Endothelial cell of umbilical vein (primary cell): ENCODE measurements at regions not wholly inside any gene's neighbourhood (a gene's known extent, or its start where the extent isn't known, plus 50 kb on each side); places are given as distances from the start of the nearest gene placed in this dataset.

Experiments
- BruUV-seq: library from RNA; stranded (reverse); fragments of 400-500 nt; replicated peaks from 2 replicates; lab custom pipeline; 2021; lab: Mats Ljungman, UMichigan
- CTCF ChIA-PET: fragments of 300-600, 350-600 bp; sonication (Branson Sonifier 250); formaldehyde crosslinking; loops from one replicate; lab custom pipeline; 2021; ENCODE audit warnings: antibody characterized with exemption, inconsistent platforms; lab: Charles Lee
- POLR2A ChIA-PET: fragments of 300-600, 350-600 bp; sonication (Branson Sonifier 250); formaldehyde crosslinking; loops from one replicate; lab custom pipeline; 2021; ENCODE audit warnings: antibody characterized with exemption, inconsistent platforms; lab: Charles Lee
- DNase-seq: peaks from one replicate; pipeline ENCODE4 v3.0.0-alpha.2; 2011; ENCODE audit warnings: low read depth, low spot score
- FAIRE-seq: peaks from 2 replicates; lab custom pipeline; 2011; peaks lifted over from hg19 to GRCh38; lab: Jason Lieb, UNC
- H2AFZ ChIP-seq: 2 replicates; pipeline ENCODE4 v1.6.0; 2012; ENCODE audit warnings: low read depth, low read length, control low read depth, inconsistent platforms
- H3K27ac ChIP-seq: 2 replicates; pipeline ENCODE4 v1.5.1; 2011; ENCODE audit warnings: low read depth, mild to moderate bottlenecking, control low read depth, low read length, moderate library complexity; ENCODE audit not compliant: insufficient read depth
- H3K27me3 ChIP-seq, 2 experiments: 2 replicates each; pipeline versions ENCODE4 v1.6.0 to v1.6.1; 2011; ENCODE audit warnings: low read length in 2 of 2, mixed read lengths in 1 of 2; ENCODE audit not compliant: control insufficient read depth in 2 of 2, insufficient read depth in 2 of 2
- H3K36me3 ChIP-seq, 2 experiments: 2 replicates in 1 of 2; 3 replicates in 1 of 2; pipeline ENCODE4 v1.5.1; 2011; ENCODE audit warnings: low read length in 2 of 2, mild to moderate bottlenecking in 1 of 2, moderate library complexity in 1 of 2; ENCODE audit not compliant: control insufficient read depth in 2 of 2, insufficient read depth in 2 of 2; ENCODE audit errors: extremely low read depth in 1 of 2
- H3K4me1 ChIP-seq: 3 replicates; pipeline ENCODE4 v1.5.1; 2011; ENCODE audit warnings: mild to moderate bottlenecking, low read length; ENCODE audit not compliant: control insufficient read depth, insufficient read depth; ENCODE audit errors: extremely low read depth
- H3K4me2 ChIP-seq: 2 replicates; pipeline ENCODE4 v1.6.1; 2011; ENCODE audit warnings: low read length, control low read depth, mixed read lengths; ENCODE audit not compliant: insufficient read depth
- H3K4me3 ChIP-seq, 3 experiments: fragments of 200-600 bp in 1 of 3; sonication (generic), shearing (Covaris generic) in 1 of 3; replicated peaks in 1 of 3; 2 replicates each; pipeline ENCODE4 v1.5.1; 2011 to 2016; ENCODE audit warnings: control low read depth in 3 of 3, low read length in 3 of 3, mild to moderate bottlenecking in 2 of 3, inconsistent platforms in 1 of 3, low read depth in 1 of 3, moderate library complexity in 1 of 3; ENCODE audit not compliant: insufficient read depth in 1 of 3
- H3K79me2 ChIP-seq: 2 replicates; pipeline ENCODE4 v1.6.0; 2012; ENCODE audit warnings: low read length, inconsistent platforms; ENCODE audit not compliant: control insufficient read depth, insufficient read depth
- H3K9ac ChIP-seq: replicated peaks from 2 replicates; pipeline ENCODE3; 2011; ENCODE audit warnings: low read length, control low read depth; ENCODE audit not compliant: insufficient read depth; ENCODE audit errors: extremely low read depth
- H3K9me1 ChIP-seq: replicated peaks from 3 replicates; pipeline ENCODE4 v1.6.0; 2011; ENCODE audit warnings: mild to moderate bottlenecking, low read length; ENCODE audit not compliant: control insufficient read depth, insufficient read depth; ENCODE audit errors: extremely low read depth
- H3K9me3 ChIP-seq: replicated peaks from 2 replicates; pipeline ENCODE4 v1.5.1; 2012; ENCODE audit warnings: low read length, inconsistent platforms; ENCODE audit not compliant: control insufficient read depth, insufficient read depth
- H4K20me1 ChIP-seq: replicated peaks from 2 replicates; pipeline ENCODE3; 2011; ENCODE audit warnings: mild to moderate bottlenecking, low read length; ENCODE audit not compliant: control insufficient read depth, insufficient read depth; ENCODE audit errors: extremely low read depth
- CTCF ChIP-seq, 2 donors: IDR thresholded peaks; 1 replicate in 1 of 2; 2 replicates in 1 of 2; pipeline ENCODE4 v1.5.1; 2011; ENCODE audit warnings: low read length in 2 of 2, mild to moderate bottlenecking in 2 of 2, moderate library complexity in 2 of 2, control low read depth in 1 of 2, inconsistent platforms in 1 of 2, low read depth in 1 of 2; ENCODE audit not compliant: insufficient read depth in 1 of 2; ENCODE audit errors: extremely low read depth in 1 of 2
- EZH2 ChIP-seq: IDR thresholded peaks from 2 replicates; pipeline ENCODE4 v1.6.1; 2012; ENCODE audit warnings: borderline replicate concordance, low read depth, mild to moderate bottlenecking, moderate library complexity, low read length, inconsistent platforms; ENCODE audit not compliant: severe bottlenecking
- FOS ChIP-seq: IDR thresholded peaks from 2 replicates; pipeline ENCODE4 v1.6.1; 2011; ENCODE audit warnings: mild to moderate bottlenecking, low read length, moderate library complexity, borderline replicate concordance; ENCODE audit not compliant: insufficient read depth
- GATA2 ChIP-seq: IDR thresholded peaks from 2 replicates; pipeline ENCODE4 v1.7.0; 2011; ENCODE audit warnings: low read depth, mild to moderate bottlenecking, moderate library complexity, mixed read lengths, low read length; ENCODE audit not compliant: insufficient read length, insufficient read depth
- JUN ChIP-seq: IDR thresholded peaks from 2 replicates; pipeline ENCODE4 v1.6.1; 2011; ENCODE audit warnings: borderline replicate concordance, low read depth; ENCODE audit not compliant: insufficient read length, insufficient read depth
- MAX ChIP-seq: IDR thresholded peaks from 2 replicates; pipeline ENCODE4 v1.6.1; 2011; ENCODE audit not compliant: insufficient read depth, insufficient read length
- MYC ChIP-seq: IDR thresholded peaks from one replicate; pipeline ENCODE4 v1.6.1; 2011; ENCODE audit warnings: mild to moderate bottlenecking, low read depth, low read length
- POLR2A ChIP-seq: IDR thresholded peaks from 2 replicates; pipeline ENCODE4 v1.6.1; 2012; ENCODE audit warnings: low read depth, mild to moderate bottlenecking, control low read depth, low read length
- POLR2AphosphoS5 ChIP-seq: IDR thresholded peaks from 2 replicates; pipeline ENCODE4 v1.6.1; 2012; ENCODE audit warnings: low read depth, mild to moderate bottlenecking, control low read depth, low read length, moderate library complexity; ENCODE audit not compliant: insufficient read depth
- dilution Hi-C: fragments of 300-500 bp; cut with MboI; formaldehyde crosslinking; loops from one replicate; pipeline ENCODE4 v1.15.0; 2019; ENCODE audit warnings: low sequenced_read_pairs; ENCODE audit not compliant: extremely low pct_ligation_motif_present
- intact Hi-C: fragments of 100-400 bp; cut with micrococcal nuclease; formaldehyde crosslinking; loops from one replicate; pipeline ENCODE4 v1.10.0; 2022

GRCh38 chrX:121987163-121987562 lies 939.8 kb downstream of the GLUD2 start:
- H3K4me1 ChIP-seq, result no peaks in the 10 kb centered on the region
- POLR2A ChIA-PET, result no interaction called here
- H3K4me3 ChIP-seq, result no peak overlapping the region
- no peak for FAIRE-seq
- no TSS peak for BruUV-seq
- H3K4me2 ChIP-seq, result no peak overlapping the region
- CTCF ChIA-PET, result no interaction called here
- no peak for DNase-seq
- no peaks in the 10 kb centered on the region for H3K9me3 ChIP-seq
- H3K36me3 ChIP-seq, result no peaks in the 10 kb centered on the region
- no peak for TF ChIP-seq POLR2A
- no peak for TF ChIP-seq CTCF (IDR thresholded peaks at IDR 0.05; ENCODE audit: extremely low read depth in 1 of 2, insufficient read depth in 1 of 2, low read depth in 1 of 2, low read length in 2 of 2)
- TF ChIP-seq EZH2, result no peak
- no peak for TF ChIP-seq GATA2
- no peak for TF ChIP-seq MYC
- TF ChIP-seq FOS, result no peak
- TF ChIP-seq MAX, result no peak
- TF ChIP-seq JUN, result no peak
- TF ChIP-seq POLR2AphosphoS5, result no peak
- H3K9me1 ChIP-seq, result no peaks in the 10 kb centered on the region
- dilution Hi-C loops (no loop called here), intact Hi-C loops (no loop called here)
- no peak overlapping the region for H3K9ac ChIP-seq
- no peaks in the 10 kb centered on the region for H3K79me2 ChIP-seq
- no peaks in the 10 kb centered on the region for H4K20me1 ChIP-seq
- H2AFZ ChIP-seq, result no peak overlapping the region
- no peak overlapping the region for H3K27ac ChIP-seq
- no peaks in the 10 kb centered on the region for H3K27me3 ChIP-seq
